K562 (cell line): ENCODE measurements at regions not wholly inside any gene's neighbourhood (a gene's known extent, or its start where the extent isn't known, plus 50 kb on each side); places are given as distances from the start of the nearest gene placed in this dataset.
"Not testable (repeated sequence)": the region's sequence is repeated elsewhere in the genome, so short reads cannot be mapped to it uniquely, and the experiment has no call there.

ENCODE experiments used
- ATAC-seq: fragments of 200-7000 bp; cut with Tn5 transposase; 3 replicates; pipeline ENCODE4 v1.9.1; 2020; ENCODE audit warnings: moderate library complexity
- BruUV-seq: library from RNA; stranded (reverse); fragments of 400-500 nt; replicated peaks from 2 replicates; lab custom pipeline; 2021; lab: Mats Ljungman, UMichigan
- CTCF ChIA-PET: fragments of 300-600 bp; formaldehyde crosslinking; extraction: SDS; loops from one replicate; lab custom pipeline; 2021; ENCODE audit warnings: low intra/inter-chr PET ratio; lab: Yijun Ruan, JAX
- POLR2A ChIA-PET: fragments of 300-600, 350-650 bp; sonication (Branson Sonifier 250); formaldehyde crosslinking; extraction: SDS; loops from one replicate; lab custom pipeline; 2021; ENCODE audit warnings: antibody characterized with exemption, inconsistent platforms; lab: Yijun Ruan, JAX
- DNase-seq, 4 experiments: peaks; one replicate each; pipeline versions ENCODE4 v3.0.0 to v3.0.0-alpha.2; 2011 to 2018; ENCODE audit warnings: low spot score in 3 of 4, mixed read lengths in 3 of 4; ENCODE audit errors: extremely low read depth in 1 of 4
- FAIRE-seq: peaks from 2 replicates; lab custom pipeline; 2011; peaks lifted over from hg19 to GRCh38; lab: Jason Lieb, UNC
- H2AFZ ChIP-seq: 2 replicates; pipeline ENCODE4 v1.6.0; 2011; ENCODE audit warnings: low read depth, low read length, control low read depth, inconsistent platforms
- H3K27ac ChIP-seq: fragments of 200-600 bp; 3 replicates; pipeline ENCODE4 v1.8.0; 2011; ENCODE audit warnings: low read depth, mild to moderate bottlenecking, control low read depth, inconsistent platforms, low read length, moderate library complexity, mixed read lengths; ENCODE audit errors: extremely low read depth
- H3K27me3 ChIP-seq, 2 experiments: fragments of 300-600 bp in 1 of 2; 2 replicates in 1 of 2; 3 replicates in 1 of 2; pipeline versions ENCODE4 v1.6.0 to v1.8.0; 2011; ENCODE audit warnings: inconsistent platforms in 2 of 2, low read length in 2 of 2, mild to moderate bottlenecking in 1 of 2, mixed read lengths in 1 of 2, moderate library complexity in 1 of 2; ENCODE audit not compliant: control insufficient read depth in 2 of 2, insufficient read depth in 2 of 2
- H3K36me3 ChIP-seq: fragments of 300-600 bp; 3 replicates; pipeline ENCODE4 v1.8.0; 2011; ENCODE audit warnings: mild to moderate bottlenecking, low read length, inconsistent platforms; ENCODE audit not compliant: control insufficient read depth, insufficient read depth
- H3K4me1 ChIP-seq, 2 experiments: fragments of 200-600 bp in 1 of 2; replicated peaks in 1 of 2; 2 replicates in 1 of 2; 3 replicates in 1 of 2; pipeline versions ENCODE4 v1.5.1 to v1.8.0; 2011; ENCODE audit warnings: inconsistent platforms in 2 of 2, low read length in 2 of 2, mild to moderate bottlenecking in 1 of 2, mixed read lengths in 1 of 2, moderate library complexity in 1 of 2; ENCODE audit not compliant: control insufficient read depth in 2 of 2, insufficient read depth in 2 of 2
- H3K4me2 ChIP-seq: 2 replicates; pipeline ENCODE4 v1.6.1; 2011; ENCODE audit warnings: low read length, control low read depth, inconsistent platforms, mixed read lengths; ENCODE audit not compliant: insufficient read depth
- H3K4me3 ChIP-seq: fragments of 200-600 bp; sonication (generic), shearing (Covaris generic); 2 replicates; pipeline ENCODE4 v1.5.1; 2016; ENCODE audit warnings: control low read depth, inconsistent platforms
- H3K79me2 ChIP-seq: fragments of 200-600 bp; 3 replicates; pipeline ENCODE4 v1.8.0; 2011; ENCODE audit warnings: low read length, inconsistent platforms; ENCODE audit not compliant: control insufficient read depth, insufficient read depth
- H3K9ac ChIP-seq, 2 experiments: 2 replicates each; pipeline versions ENCODE4 v1.6.0 to v1.6.1; 2011; ENCODE audit warnings: low read depth in 2 of 2, low read length in 2 of 2, control low read depth in 1 of 2, inconsistent platforms in 1 of 2, mild to moderate bottlenecking in 1 of 2, mixed read lengths in 1 of 2; ENCODE audit not compliant: insufficient read depth in 1 of 2
- H3K9me1 ChIP-seq: one replicate; pipeline ENCODE4 v1.6.0; 2011; ENCODE audit warnings: inconsistent platforms, mild to moderate bottlenecking, low read length, moderate library complexity; ENCODE audit not compliant: control insufficient read depth, insufficient read depth
- H3K9me3 ChIP-seq: replicated peaks from 2 replicates; pipeline ENCODE4 v1.5.1; 2011; ENCODE audit warnings: low read depth, low read length, inconsistent platforms; ENCODE audit not compliant: control insufficient read depth, insufficient read depth
- H4K20me1 ChIP-seq: replicated peaks from 2 replicates; pipeline ENCODE4 v1.6.1; 2011; ENCODE audit warnings: low read length, inconsistent platforms, mixed read lengths; ENCODE audit not compliant: control insufficient read depth, insufficient read depth
- ESRRB ChIP-seq: fragments of 250-450 bp; sonication (Bioruptor Pico); IDR thresholded peaks from 2 replicates; pipeline ENCODE4 v1.5.0; 2020; ENCODE audit warnings: mild to moderate bottlenecking, moderate library complexity, borderline replicate concordance
- HINFP ChIP-seq: fragments of 450-650 bp; conservative IDR thresholded peaks from 2 replicates; pipeline ENCODE4 v1.6.1; 2016; ENCODE audit warnings: missing genetic modification characterization, low read depth, mild to moderate bottlenecking, control low read depth, missing compliant biosample characterization
- ID3 ChIP-seq, 2 experiments: fragments of 250-450 bp in 1 of 2; fragments of 450-650 bp in 1 of 2; sonication (Bioruptor Pico) in 1 of 2; IDR thresholded peaks; 2 replicates each; pipeline versions ENCODE4 v1.6.1 to v1.8.0; 2016 to 2021; ENCODE audit warnings: mild to moderate bottlenecking in 2 of 2, moderate library complexity in 2 of 2, missing compliant biosample characterization in 1 of 2, missing genetic modification characterization in 1 of 2
- PCBP2 ChIP-seq: fragments of 200-400 bp; formaldehyde crosslinking; IDR thresholded peaks from 2 replicates; pipeline ENCODE4 v1.6.1; 2018; ENCODE audit warnings: low read length, low read depth, mild to moderate bottlenecking, moderate library complexity; ENCODE audit not compliant: poor library complexity, severe bottlenecking
- WGBS: fragments of 100-300 bp; shearing (Covaris generic); methylation state at CpG from one replicate; pipeline ENCODE4 v1.1.6; 2016; ENCODE audit warnings: low coverage, mixed read lengths; ENCODE audit not compliant: insufficient coverage; ENCODE audit errors: missing lambda C conversion rate; 5-methylcytosine and 5-hydroxymethylcytosine counted together
- in situ Hi-C: fragments of 300-500 bp; cut with MboI; formaldehyde crosslinking; loops from 4 replicates; pipeline ENCODE4 v1.15.0; 2018; ENCODE audit warnings: inconsistent platforms, mixed read lengths
- intact Hi-C: fragments of 100-400 bp; cut with micrococcal nuclease; formaldehyde crosslinking; loops from 2 replicates; pipeline ENCODE4 v1.14.2; 2022

GRCh38 chr2:59226362-59226761 lies 985.2 kb upstream of the FANCL start:
- H3K4me3 ChIP-seq, BruUV-seq, FAIRE-seq, H3K4me2 ChIP-seq, H2AFZ ChIP-seq, H3K27me3 ChIP-seq, in situ Hi-C loops, intact Hi-C loops, H3K27ac ChIP-seq, DNase-seq, POLR2A ChIA-PET, H3K9me1 ChIP-seq, H3K9ac ChIP-seq, H4K20me1 ChIP-seq, CTCF ChIA-PET, H3K79me2 ChIP-seq, H3K4me1 ChIP-seq, H3K9me3 ChIP-seq, ATAC-seq, H3K36me3 ChIP-seq: not testable (repeated sequence)
- peak; percentile 20 for TF ChIP-seq PCBP2
- WGBS: 0% methylated on average over 1 of the region's 1 CpG

- Histone ChIP-seq H3K9ac (no peak overlapping the region), H3K27ac (no peak overlapping the region)
- no peak for ATAC-seq
- POLR2A ChIA-PET: no interaction called here
- intact Hi-C loops (no loop called here), in situ Hi-C loops (no loop called here)
- TF ChIP-seq ID3 (CRISPR knock-in tag; IDR thresholded peaks at IDR 0.05) (no peak), ID3 (tag; IDR thresholded peaks at IDR 0.05) (no peak), ESRRB (no peak), HINFP (tag) (no peak)
- TF ChIP-seq, all 486 proteins: peak for 0
- Histone ChIP-seq H3K9me3 (no peaks in the 10 kb centered on the region), H3K4me1 (no peaks in the 10 kb centered on the region), H3K9me1 (no peaks in the 10 kb centered on the region), H3K4me3 (no peak overlapping the region), H3K79me2 (no peaks in the 10 kb centered on the region), H4K20me1 (no peaks in the 10 kb centered on the region), H3K4me2 (no peak overlapping the region), H3K27me3 (no peaks in the 10 kb centered on the region), H2AFZ (no peak overlapping the region), H3K36me3 (no peaks in the 10 kb centered on the region)
- FAIRE-seq (no peak), DNase-seq (no peak)
- CTCF ChIA-PET: no interaction called here
- BruUV-seq: no TSS peak
Measured at GRCh38 chr2:59223742-59224141, 982.6 kb upstream of the FANCL start.
